HFF-Myc (cell line): ENCODE measurements at regions not wholly inside any gene's neighbourhood (a gene's known extent, or its start where the extent isn't known, plus 50 kb on each side); places are given as distances from the start of the nearest gene placed in this dataset.

Source experiments
- DNase-seq: peaks from one replicate; pipeline ENCODE4 v3.0.0-alpha.2; 2011; ENCODE audit warnings: low read depth; ENCODE audit errors: extremely low read depth
- H3K4me3 ChIP-seq: replicated peaks from 2 replicates; pipeline ENCODE4 v1.5.1; 2011; ENCODE audit warnings: low read depth, mild to moderate bottlenecking, control low read depth, low read length
- TF ChIP-seq, protein P1 (sequence below): IDR thresholded peaks from 2 replicates; pipeline ENCODE4 v1.5.1; 2012; ENCODE audit warnings: mild to moderate bottlenecking, low read depth, low read length, control low read depth; ENCODE audit errors: missing control alignments

DNA sequence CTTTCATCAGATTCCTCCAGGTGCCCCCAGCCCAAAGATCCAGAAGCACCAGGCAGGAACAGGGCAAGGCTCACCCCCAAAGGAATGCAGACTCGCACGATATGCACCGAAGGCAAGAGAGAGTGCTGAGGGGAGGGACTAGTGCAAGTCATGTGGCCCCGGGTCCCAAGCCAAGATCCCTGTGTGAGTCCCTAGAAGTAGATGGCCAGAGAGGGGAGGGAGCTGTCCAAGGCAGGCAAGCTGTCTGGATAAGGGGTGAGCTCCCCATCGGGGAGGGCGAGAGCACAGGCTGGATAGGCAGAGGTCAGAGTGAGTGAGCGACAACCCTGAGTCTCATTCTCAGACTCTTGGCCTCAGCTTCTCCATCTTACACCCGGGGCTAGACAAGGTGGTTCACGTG is 171.5 kb upstream of the LINGO1 start:
- H3K4me3 ChIP-seq = no peak overlapping the region
- TF ChIP-seq, protein P1, sequence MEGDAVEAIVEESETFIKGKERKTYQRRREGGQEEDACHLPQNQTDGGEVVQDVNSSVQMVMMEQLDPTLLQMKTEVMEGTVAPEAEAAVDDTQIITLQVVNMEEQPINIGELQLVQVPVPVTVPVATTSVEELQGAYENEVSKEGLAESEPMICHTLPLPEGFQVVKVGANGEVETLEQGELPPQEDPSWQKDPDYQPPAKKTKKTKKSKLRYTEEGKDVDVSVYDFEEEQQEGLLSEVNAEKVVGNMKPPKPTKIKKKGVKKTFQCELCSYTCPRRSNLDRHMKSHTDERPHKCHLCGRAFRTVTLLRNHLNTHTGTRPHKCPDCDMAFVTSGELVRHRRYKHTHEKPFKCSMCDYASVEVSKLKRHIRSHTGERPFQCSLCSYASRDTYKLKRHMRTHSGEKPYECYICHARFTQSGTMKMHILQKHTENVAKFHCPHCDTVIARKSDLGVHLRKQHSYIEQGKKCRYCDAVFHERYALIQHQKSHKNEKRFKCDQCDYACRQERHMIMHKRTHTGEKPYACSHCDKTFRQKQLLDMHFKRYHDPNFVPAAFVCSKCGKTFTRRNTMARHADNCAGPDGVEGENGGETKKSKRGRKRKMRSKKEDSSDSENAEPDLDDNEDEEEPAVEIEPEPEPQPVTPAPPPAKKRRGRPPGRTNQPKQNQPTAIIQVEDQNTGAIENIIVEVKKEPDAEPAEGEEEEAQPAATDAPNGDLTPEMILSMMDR = no peak
- no peak for DNase-seq

DNA sequence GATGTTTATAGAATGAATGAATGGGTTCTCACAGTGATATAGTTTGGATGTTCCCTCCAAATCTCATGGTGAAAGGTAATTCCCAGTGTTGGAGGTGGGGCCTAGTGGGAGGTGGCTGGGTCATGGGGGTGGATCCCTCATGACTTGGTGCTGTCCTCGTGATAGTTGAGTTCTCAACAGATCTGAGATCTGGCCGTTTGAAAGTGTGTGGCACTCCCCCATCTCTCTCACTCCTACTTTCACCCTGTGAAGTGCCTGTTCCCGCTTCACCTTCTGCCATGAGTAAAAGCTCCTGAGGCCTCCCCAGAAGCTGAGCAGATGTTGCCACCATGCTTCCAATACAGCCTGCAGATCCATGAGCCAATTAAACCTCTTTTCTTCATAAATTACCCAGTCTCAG is 170.8 kb upstream of the LINGO1 start:
- no peak overlapping the region for H3K4me3 ChIP-seq
- no peak for DNase-seq
- TF ChIP-seq, protein P1 = no peak

DNA sequence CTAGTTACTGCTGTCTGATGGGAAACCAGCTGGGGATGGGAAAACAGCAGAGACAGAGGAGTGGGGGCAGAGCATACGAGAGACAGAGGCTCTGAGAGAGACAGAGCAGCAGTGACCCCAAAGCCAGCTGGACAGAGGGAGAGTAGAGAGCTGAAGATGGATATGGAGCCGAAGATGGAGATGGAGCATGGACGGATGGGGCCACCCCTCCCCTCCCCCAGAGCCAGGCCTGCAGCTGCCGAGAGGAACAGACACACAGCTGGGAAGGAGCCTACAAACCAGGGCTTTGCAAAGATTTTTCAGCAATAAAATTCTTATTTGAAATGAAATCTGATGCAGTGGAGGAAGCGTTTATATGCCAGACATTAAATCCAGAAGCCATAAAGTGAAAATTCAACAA is 167.6 kb upstream of the LINGO1 start:
- no peak for DNase-seq
- H3K4me3 ChIP-seq = no peak overlapping the region
- TF ChIP-seq, protein P1 = no peak

DNA sequence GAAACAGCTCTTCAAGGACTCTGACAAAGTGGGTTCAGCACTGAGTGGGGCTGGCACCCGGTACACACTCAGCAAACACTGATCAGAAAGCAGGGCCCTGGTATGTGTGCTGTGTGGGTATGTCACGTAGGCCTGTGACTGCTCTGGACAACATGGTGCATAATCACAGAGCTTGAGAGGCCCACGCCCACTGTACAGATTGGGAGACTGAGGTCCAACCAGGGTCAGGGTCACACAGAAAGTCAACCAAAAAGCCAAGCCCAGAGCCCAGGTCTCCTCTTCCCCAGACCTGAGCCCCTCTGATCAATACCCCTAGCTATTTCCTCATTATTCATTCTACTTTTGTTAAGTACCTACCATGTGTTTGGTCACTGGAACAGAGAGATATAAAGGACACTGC is 166.1 kb upstream of the LINGO1 start:
- TF ChIP-seq, protein P1 = no peak
- no peak overlapping the region for H3K4me3 ChIP-seq
- no peak for DNase-seq

- DNase-seq = no peak
- TF ChIP-seq, protein P1 = no peak
- no peak overlapping the region for H3K4me3 ChIP-seq
Measured at GRCh38 chr15:77798151-77798835, 165.6 kb upstream of the LINGO1 start.

DNA sequence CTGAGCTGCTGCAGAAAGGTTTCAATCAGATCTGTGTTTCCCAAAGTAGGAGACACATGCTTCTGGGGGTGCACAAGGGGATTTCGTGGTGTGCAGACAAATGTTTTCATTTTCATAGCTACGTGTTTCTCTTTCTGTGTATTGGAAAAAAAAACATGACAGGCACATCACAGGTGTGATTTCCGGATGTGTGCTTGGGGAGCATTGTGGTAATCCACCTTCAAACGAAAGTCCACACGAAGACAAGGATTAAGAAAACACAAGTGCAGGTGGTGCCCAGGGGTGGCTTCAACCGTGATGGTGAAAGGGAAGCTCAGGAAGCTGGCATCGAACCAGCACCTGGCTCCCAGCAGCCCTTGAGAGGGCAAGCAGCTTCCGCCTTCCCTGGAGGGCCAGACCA is 164.6 kb upstream of the LINGO1 start:
- no peak overlapping the region for H3K4me3 ChIP-seq
- TF ChIP-seq, protein P1 = no peak
- DNase-seq = no peak

- no peak for DNase-seq
- TF ChIP-seq, protein P1 = no peak
- no peak overlapping the region for H3K4me3 ChIP-seq
Measured at GRCh38 chr15:77796046-77796729, 163.5 kb upstream of the LINGO1 start.
